ENCODE measurements at regions not wholly inside any gene's neighbourhood (a gene's known extent, or its start where the extent isn't known, plus 50 kb on each side); places are given as distances from the start of the nearest gene placed in this dataset.

- TF ChIP-seq CTCF (conservative IDR thresholded peaks at IDR 0.05 in 1 of 2, IDR thresholded peaks at IDR 0.05 in 1 of 2; ENCODE audit: extremely low read depth in 1 of 2, insufficient read depth in 1 of 2, low read depth in 1 of 2, low read length in 2 of 2) = no peak
- TF ChIP-seq EZH2 (IDR thresholded peaks at IDR 0.05; ENCODE audit: borderline replicate concordance, low read length) = no peak
Observed at GRCh38 chrX:25196221-25196620, 180.5 kb upstream of the ARX start.
